ELR (cell line): ENCODE measurements at regions not wholly inside any gene's neighbourhood (a gene's known extent, or its start where the extent isn't known, plus 50 kb on each side); places are given as distances from the start of the nearest gene placed in this dataset.
"Not testable (repeated sequence)": the region's sequence is repeated elsewhere in the genome, so short reads cannot be mapped to it uniquely, and the experiment has no call there.

ENCODE experiments used
- DNase-seq: peaks from one replicate; pipeline ENCODE4 v3.0.0-alpha.2; 2015; ENCODE audit warnings: low read depth

- no peak for DNase-seq
Measured at GRCh38 chr7:86008898-86009297, 634.8 kb upstream of the GRM3 start.

- no peak for DNase-seq
Measured at GRCh38 chr7:86006909-86007308, 636.8 kb upstream of the GRM3 start.

DNA sequence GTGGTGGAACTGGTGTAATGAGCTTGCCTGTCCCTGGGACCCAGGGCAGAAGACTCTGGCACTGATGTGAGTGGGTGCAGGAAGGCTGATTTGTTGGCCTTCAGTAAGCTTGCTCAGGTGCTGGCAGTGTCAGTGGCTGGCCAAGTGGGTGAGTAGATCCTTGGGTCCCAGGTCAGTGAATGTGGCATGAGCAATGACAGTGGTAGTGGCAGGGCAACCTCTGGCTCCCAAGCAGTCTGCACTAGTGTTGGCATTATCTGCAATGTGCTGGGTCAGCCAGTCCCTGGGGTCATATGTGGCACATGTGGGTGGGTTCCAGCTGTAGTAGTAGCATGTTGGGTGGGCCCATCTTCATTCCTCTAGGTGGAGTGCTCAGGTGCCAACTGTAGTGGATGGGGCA, 640.9 kb upstream of the GRM3 start:
- no peak for DNase-seq

GRCh38 chr7:85997515-85997914, 646.2 kb upstream of the GRM3 start:
- DNase-seq = no peak

DNA sequence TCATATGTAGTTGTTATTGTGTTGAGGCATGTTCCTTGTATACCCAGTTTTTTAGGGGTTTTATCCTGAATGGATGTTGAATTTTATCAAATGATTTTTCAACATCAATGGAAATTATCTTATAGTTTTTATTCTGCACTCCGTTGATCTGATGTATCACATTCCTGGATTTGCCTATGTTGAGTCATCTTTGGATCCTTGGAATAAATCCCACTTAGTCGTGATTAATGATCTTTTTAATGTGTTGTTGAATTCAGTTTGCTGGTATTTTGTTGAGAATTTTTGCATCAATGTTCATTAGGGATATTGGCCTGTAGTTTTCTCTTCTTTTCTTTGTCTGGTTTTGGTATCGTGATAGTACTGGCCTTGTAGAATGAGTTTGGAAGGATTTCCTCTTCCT, 648.6 kb upstream of the GRM3 start:
- no peak for DNase-seq

GRCh38 chr7:85980740-85981139, 663.0 kb upstream of the GRM3 start:
- DNase-seq = no peak

GRCh38 chr7:85974176-85974575, 669.5 kb upstream of the GRM3 start:
- no peak for DNase-seq

- DNase-seq = no peak
Measured at GRCh38 chr7:85972504-85973141, 671.1 kb upstream of the GRM3 start.

DNA sequence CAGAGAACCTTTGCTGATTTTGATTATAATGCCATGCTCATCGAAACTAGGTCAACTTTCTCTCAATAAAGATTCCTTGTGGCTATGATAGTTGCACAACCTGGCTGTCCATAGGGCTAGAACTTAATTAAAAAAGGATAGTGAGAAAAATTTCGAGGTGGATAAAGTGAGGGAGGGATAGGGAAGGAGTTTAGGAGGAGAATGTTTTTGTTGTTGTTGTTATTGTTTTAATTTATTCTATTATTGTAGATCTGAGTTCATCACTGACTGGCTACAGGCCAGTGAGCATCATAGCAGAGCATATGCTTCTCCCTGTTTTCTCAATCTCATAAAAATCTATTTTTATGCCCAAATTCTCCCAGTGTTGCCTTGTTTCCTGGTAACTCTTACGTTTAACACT, 688.7 kb upstream of the GRM3 start:
- no peak for DNase-seq

GRCh38 chr7:85950871-85951270, 692.8 kb upstream of the GRM3 start:
- DNase-seq = no peak

GRCh38 chr7:85950418-85950817, 693.3 kb upstream of the GRM3 start:
- DNase-seq = no peak

- no peak for DNase-seq
Measured at GRCh38 chr7:85947767-85948166, 695.9 kb upstream of the GRM3 start.

DNA sequence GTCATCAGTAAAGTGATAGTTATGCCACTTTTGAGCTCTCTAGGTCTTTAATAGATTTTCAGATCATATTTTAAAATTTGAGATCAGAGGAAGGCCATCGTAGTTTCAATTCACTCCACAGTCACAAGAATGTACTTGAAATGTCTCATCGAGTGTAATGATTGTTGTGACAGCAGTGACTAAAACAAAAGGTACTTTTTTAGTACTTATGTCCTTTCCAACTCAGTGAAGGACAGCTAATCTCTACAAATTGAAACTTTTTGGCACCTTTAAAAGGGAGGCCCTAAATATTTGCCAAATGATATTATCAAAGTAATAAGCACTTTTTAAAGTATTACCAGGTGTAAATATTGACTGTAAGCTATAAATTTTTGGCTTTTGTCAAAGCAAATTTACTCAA, 702.9 kb upstream of the GRM3 start:
- no peak for DNase-seq

GRCh38 chr7:85931919-85932318, 711.8 kb upstream of the GRM3 start:
- no peak for DNase-seq

GRCh38 chr7:85928500-85928899, 715.2 kb upstream of the GRM3 start:
- DNase-seq = no peak

DNA sequence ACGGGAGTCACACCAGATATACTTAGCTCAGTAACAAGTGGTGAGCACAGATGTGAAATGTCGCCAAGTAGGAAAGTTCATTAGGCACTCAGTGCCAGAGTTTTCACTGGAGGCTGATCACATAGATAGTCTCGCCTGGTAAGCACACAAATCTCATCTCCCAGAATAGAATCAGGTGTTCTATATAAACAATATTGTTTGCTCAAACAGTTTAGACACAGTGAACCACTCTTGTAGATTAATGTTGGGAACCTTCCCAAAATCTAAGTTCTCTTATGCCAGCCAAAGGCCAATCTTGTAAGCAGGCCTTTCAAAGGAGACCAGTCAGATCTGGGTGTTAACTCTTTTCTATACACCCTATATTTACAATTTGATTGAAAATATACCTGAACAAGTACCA, 716.5 kb upstream of the GRM3 start:
- no peak for DNase-seq

DNA sequence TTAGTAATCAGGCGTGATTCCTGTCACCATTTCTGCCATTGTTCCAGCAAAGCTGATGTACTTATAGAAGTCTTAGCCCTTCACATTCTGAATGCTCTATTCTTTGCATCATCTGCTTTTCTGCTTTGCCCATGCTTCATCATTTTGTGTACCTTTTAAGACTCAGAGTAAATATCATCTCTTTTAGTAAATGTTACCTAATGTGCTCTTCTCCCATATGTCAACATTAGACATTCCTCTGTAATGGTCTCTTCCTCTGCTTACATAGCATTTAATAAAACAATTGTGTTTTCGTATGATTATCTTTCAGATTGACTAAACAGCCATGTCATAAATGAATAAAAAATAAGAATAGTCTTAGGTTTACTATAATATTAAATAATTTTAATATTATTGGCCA, 719.6 kb upstream of the GRM3 start:
- no peak for DNase-seq

DNA sequence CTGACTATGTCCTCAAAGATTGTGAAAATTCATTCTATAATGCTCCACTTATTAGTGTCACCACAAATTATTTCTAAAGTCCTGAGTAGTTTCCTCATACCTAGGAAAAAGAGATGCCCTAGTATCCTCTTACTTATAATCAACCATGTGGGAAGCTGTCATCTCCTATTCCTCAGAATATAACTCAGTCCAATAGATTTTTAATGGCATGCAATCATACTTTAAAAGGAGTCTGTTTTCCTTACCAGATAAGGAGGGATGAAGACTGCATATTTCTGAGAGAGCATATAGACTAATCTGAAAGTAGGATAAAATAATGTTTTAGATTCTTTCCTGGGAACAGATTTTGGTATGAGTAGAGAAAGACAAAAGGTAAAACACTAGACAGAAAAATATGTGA, 727.7 kb upstream of the GRM3 start:
- DNase-seq = no peak

DNA sequence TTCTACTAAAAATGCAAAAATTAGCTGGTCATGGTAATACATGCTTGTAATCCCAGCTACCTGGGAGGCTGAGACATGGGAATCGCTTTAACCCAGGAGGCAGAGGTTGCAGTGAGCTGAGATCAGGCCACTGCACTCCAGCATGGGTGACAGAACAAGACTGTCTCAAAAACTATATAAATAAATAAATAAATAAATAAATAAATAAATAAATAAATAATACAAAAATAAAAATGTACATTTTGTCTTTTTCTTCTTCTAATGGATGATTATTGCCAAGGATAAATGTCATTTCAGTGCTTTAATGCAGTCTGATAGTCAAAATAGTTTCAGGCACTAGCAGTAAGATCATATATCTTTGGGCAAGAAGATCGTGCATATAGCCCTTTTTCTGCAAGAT, 727.6 kb upstream of the SEMA3D start:
- no peak for DNase-seq

DNA sequence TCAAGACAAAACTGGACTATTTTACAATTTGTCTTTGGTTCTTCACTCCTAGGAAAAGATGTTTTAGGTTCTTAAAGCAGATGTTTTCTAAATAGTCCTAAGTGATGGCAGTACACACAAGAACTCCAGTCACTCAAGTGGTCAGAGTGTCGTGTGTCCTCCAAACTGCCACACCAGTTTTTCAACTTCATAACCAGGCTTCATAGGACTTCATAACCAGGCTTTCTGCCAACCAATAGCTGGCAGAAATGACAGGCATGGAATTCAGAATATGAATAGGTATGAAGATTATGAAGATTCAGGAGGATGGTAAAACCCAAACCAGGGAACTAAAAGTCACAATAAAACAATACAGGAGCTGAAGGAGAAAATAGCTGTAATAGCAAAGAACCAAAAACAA, 721.2 kb upstream of the SEMA3D start:
- DNase-seq = no peak

DNA sequence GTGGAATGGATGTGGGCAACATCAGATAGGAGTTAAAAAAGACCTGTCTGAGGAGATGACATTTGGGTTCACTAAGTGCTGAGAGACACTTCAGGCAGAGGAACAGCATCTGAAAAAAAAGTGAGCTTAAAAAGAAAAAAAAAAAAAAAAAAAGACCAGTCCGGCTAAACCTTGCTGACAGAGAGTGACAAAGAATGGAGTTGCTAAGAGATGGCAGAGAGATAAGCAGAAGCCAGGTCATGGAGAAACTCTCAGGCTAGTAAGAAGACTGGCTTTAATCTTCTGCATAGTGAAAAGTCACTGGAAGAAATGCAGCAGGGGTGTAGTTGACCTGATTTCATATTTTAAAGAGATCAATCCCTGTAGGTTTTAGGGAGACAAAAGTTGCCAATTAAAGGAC, 711.1 kb upstream of the SEMA3D start:
- no peak for DNase-seq

GRCh38 chr7:85896531-85896930, 709.7 kb upstream of the SEMA3D start:
- no peak for DNase-seq

GRCh38 chr7:85895835-85896234, 709.0 kb upstream of the SEMA3D start:
- DNase-seq = no peak

- not testable (repeated sequence) for DNase-seq
Measured at GRCh38 chr7:85891900-85892299, 705.0 kb upstream of the SEMA3D start.
